ENCODE measurements at regions not wholly inside any gene's neighbourhood (a gene's known extent, or its start where the extent isn't known, plus 50 kb on each side); places are given as distances from the start of the nearest gene placed in this dataset.

- ChIA-PET POLR2A (no interaction called here), CTCF (interaction anchor here (0.7 kb wide), 1 partner anchor 27 kb away, joined by 3 read pairs; no protein-coding TSS in a partner anchor)
- TF ChIP-seq ZNF350 (tag by site-specific recombination; IDR thresholded peaks at IDR 0.05) (no peak), ZNF174 (tag by site-specific recombination; IDR thresholded peaks at IDR 0.05) (no peak), ZNF664 (tag by site-specific recombination; IDR thresholded peaks at IDR 0.05) (no peak), ZNF529 (tag by site-specific recombination; IDR thresholded peaks at IDR 0.05; ENCODE audit: insufficient replicate concordance) (no peak), RBAK (tag by site-specific recombination; IDR thresholded peaks at IDR 0.05) (no peak), ZNF449 (tag by site-specific recombination; IDR thresholded peaks at IDR 0.05) (no peak), ZSCAN30 (tag by site-specific recombination; IDR thresholded peaks at IDR 0.05) (no peak), ZNF324 (tag by site-specific recombination; IDR thresholded peaks at IDR 0.05) (no peak), ZNF561 (tag by site-specific recombination; IDR thresholded peaks at IDR 0.05; ENCODE audit: borderline replicate concordance) (no peak), ZNF585B (tag by site-specific recombination; IDR thresholded peaks at IDR 0.05) (no peak), ZBTB17 (tag by site-specific recombination; IDR thresholded peaks at IDR 0.05) (no peak), ZFP3 (tag by site-specific recombination; IDR thresholded peaks at IDR 0.05; ENCODE audit: low read depth) (no peak), ZBTB8A (tag by site-specific recombination; IDR thresholded peaks at IDR 0.05) (no peak), GFI1B (tag by site-specific recombination; IDR thresholded peaks at IDR 0.05) (no peak), HOXD13 (CRISPR knock-in tag; IDR thresholded peaks at IDR 0.05; ENCODE audit: borderline replicate concordance) (no peak)
- H3K4me3 ChIP-seq (ENCODE audit: low read depth, low read length) = no peak overlapping the region
- no peaks in the 10 kb centered on the region for H3K9me3 ChIP-seq (ENCODE audit: control insufficient read depth, insufficient read depth, low read depth, low read length)
- no peaks in the 10 kb centered on the region for H3K36me3 ChIP-seq (ENCODE audit: control insufficient read depth in 2 of 2, insufficient read depth in 1 of 2, low read length in 2 of 2)
- H3K27ac ChIP-seq (ENCODE audit: extremely low read depth, low read depth, low read length) = no peak overlapping the region
- no peaks in the 10 kb centered on the region for H3K4me1 ChIP-seq (ENCODE audit: control insufficient read depth, insufficient read depth, low read length)
Observed at GRCh38 chr4:11138964-11139363, 289.7 kb downstream of the HS3ST1 start.

GRCh38 chr4:11134705-11135104, 294.0 kb downstream of the HS3ST1 start:
- Histone ChIP-seq H3K4me3 (ENCODE audit: low read depth, low read length) (no peak overlapping the region), H3K9me3 (ENCODE audit: control insufficient read depth, insufficient read depth, low read depth, low read length) (no peaks in the 10 kb centered on the region), H3K4me1 (ENCODE audit: control insufficient read depth, insufficient read depth, low read length) (no peaks in the 10 kb centered on the region), H3K27ac (ENCODE audit: extremely low read depth, low read depth, low read length) (no peak overlapping the region), H3K36me3 (ENCODE audit: control insufficient read depth in 2 of 2, insufficient read depth in 1 of 2, low read length in 2 of 2) (no peaks in the 10 kb centered on the region)
- POLR2A ChIA-PET = no interaction called here
- TF ChIP-seq ZBTB21 (tag by site-specific recombination; IDR thresholded peaks at IDR 0.05) (no peak), ZBTB1 (tag by site-specific recombination; IDR thresholded peaks at IDR 0.05) (no peak), ZNF626 (tag by site-specific recombination; IDR thresholded peaks at IDR 0.05) (no peak), ZNF449 (tag by site-specific recombination; IDR thresholded peaks at IDR 0.05) (no peak)
- TF ChIP-seq, protein P1, sequence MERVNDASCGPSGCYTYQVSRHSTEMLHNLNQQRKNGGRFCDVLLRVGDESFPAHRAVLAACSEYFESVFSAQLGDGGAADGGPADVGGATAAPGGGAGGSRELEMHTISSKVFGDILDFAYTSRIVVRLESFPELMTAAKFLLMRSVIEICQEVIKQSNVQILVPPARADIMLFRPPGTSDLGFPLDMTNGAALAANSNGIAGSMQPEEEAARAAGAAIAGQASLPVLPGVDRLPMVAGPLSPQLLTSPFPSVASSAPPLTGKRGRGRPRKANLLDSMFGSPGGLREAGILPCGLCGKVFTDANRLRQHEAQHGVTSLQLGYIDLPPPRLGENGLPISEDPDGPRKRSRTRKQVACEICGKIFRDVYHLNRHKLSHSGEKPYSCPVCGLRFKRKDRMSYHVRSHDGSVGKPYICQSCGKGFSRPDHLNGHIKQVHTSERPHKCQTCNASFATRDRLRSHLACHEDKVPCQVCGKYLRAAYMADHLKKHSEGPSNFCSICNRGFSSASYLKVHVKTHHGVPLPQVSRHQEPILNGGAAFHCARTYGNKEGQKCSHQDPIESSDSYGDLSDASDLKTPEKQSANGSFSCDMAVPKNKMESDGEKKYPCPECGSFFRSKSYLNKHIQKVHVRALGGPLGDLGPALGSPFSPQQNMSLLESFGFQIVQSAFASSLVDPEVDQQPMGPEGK (tag by site-specific recombination; IDR thresholded peaks at IDR 0.05) = no peak
- CTCF ChIA-PET = no interaction called here

GRCh38 chr4:11133868-11134267, 294.8 kb downstream of the HS3ST1 start:
- Histone ChIP-seq H3K4me3 (ENCODE audit: low read depth, low read length) (no peak overlapping the region), H3K27ac (ENCODE audit: extremely low read depth, low read depth, low read length) (no peak overlapping the region), H3K36me3 (ENCODE audit: control insufficient read depth in 2 of 2, insufficient read depth in 1 of 2, low read length in 2 of 2) (no peaks in the 10 kb centered on the region), H3K9me3 (ENCODE audit: control insufficient read depth, insufficient read depth, low read depth, low read length) (no peaks in the 10 kb centered on the region), H3K4me1 (ENCODE audit: control insufficient read depth, insufficient read depth, low read length) (no peaks in the 10 kb centered on the region)
- ChIA-PET POLR2A (no interaction called here), CTCF (no interaction called here)
- TF ChIP-seq CTCF (tag by site-specific recombination; IDR thresholded peaks at IDR 0.05) (no peak), ZNF366 (tag by site-specific recombination; conservative IDR thresholded peaks at IDR 0.05) (no peak), ZNF488 (tag by site-specific recombination; IDR thresholded peaks at IDR 0.05) (no peak), ZNF843 (tag by site-specific recombination; IDR thresholded peaks at IDR 0.05) (no peak), ZNF341 (tag by site-specific recombination; IDR thresholded peaks at IDR 0.05; ENCODE audit: low read depth) (no peak), ZBTB1 (tag by site-specific recombination; IDR thresholded peaks at IDR 0.05) (no peak), MYNN (tag by site-specific recombination; IDR thresholded peaks at IDR 0.05; ENCODE audit: borderline replicate concordance) (no peak), ZNF624 (tag by site-specific recombination; IDR thresholded peaks at IDR 0.05) (no peak), TCF7L2 (IDR thresholded peaks at IDR 0.05; ENCODE audit: borderline replicate concordance, low read depth, low read length) (no peak)
